Coronary artery (tissue), 2 donors: ENCODE measurements at regions not wholly inside any gene's neighbourhood (a gene's known extent, or its start where the extent isn't known, plus 50 kb on each side); places are given as distances from the start of the nearest gene placed in this dataset.

Experiments
- DNase-seq: peaks from one replicate; pipeline ENCODE4 v3.0.0-alpha.2; 2017; ENCODE audit warnings: low spot score
- H3K27ac ChIP-seq, 2 donors: fragments of 200-600 bp; sonication (generic); one replicate each; pipeline ENCODE4 v1.5.1; 2016 to 2019
- H3K4me3 ChIP-seq: fragments of 200-600 bp; sonication (generic); 2 replicates; pipeline ENCODE4 v1.5.1; 2016; ENCODE audit warnings: mild to moderate bottlenecking, moderate library complexity
- CTCF ChIP-seq: fragments of 200-600 bp; sonication (generic); IDR thresholded peaks from one replicate; pipeline ENCODE4 v1.5.1; 2019; ENCODE audit warnings: antibody characterized with exemption

GRCh38 chr5:5704352-5704751 lies 281.9 kb downstream of the ICE1 start:
- no peak for DNase-seq
- H3K4me3 ChIP-seq: no peak overlapping the region
- TF ChIP-seq CTCF: no peak
- no peak overlapping the region for H3K27ac ChIP-seq

- no peak for DNase-seq
- TF ChIP-seq CTCF: no peak
- Histone ChIP-seq H3K27ac (no peak overlapping the region), H3K4me3 (no peak overlapping the region)
Observed at GRCh38 chr5:5702934-5703333, 280.5 kb downstream of the ICE1 start.

- Histone ChIP-seq H3K27ac (no peak overlapping the region), H3K4me3 (no peak overlapping the region)
- TF ChIP-seq CTCF: no peak
- no peak for DNase-seq
Observed at GRCh38 chr5:5700549-5700948, 278.1 kb downstream of the ICE1 start.

- TF ChIP-seq CTCF: no peak
- DNase-seq: no peak
- Histone ChIP-seq H3K27ac (no peak overlapping the region), H3K4me3 (no peak overlapping the region)
Observed at GRCh38 chr5:5699062-5699461, 276.6 kb downstream of the ICE1 start.

GRCh38 chr5:5695266-5695665 lies 272.8 kb downstream of the ICE1 start:
- Histone ChIP-seq H3K4me3 (no peak overlapping the region), H3K27ac (no peak overlapping the region)
- no peak for TF ChIP-seq CTCF
- DNase-seq: no peak

- no peak for TF ChIP-seq CTCF
- DNase-seq: no peak
- Histone ChIP-seq H3K4me3 (no peak overlapping the region), H3K27ac (no peak overlapping the region)
Observed at GRCh38 chr5:5688925-5689310, 266.4 kb downstream of the ICE1 start.

DNA sequence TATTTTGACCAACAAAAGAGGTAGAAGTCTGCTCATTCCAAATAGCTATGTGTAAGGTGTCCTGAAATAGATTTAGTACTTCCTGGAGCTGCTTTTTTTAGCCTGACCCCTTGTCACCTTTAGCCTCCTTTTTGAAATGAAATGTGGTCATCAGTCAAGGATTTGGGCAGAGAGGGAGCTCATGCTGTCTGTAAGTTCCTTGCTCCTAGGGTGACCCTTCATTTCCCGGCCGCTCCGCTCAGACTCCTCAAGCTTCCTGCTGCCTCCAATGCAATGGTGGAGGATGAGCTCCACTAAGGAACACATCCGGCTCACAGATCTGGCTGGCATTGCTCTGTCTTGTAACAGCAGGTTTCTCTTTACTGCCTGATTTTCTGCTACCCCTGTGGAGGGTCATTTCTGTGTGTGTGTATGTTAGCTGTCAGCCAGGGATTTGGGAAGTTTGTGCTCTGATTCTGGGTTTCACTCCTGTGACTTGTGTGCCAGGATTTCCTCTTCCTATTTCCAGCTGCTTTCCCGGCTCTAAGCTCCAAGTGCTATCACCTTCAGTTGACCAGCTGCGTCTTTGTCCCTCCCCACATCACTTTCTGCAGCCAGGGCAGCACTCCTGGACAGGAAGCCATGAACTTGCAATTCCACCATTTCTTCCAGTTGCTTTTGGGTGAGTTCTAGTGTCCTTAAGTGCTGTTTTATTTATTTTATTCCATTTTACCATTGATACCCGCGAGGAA lies 265.9 kb downstream of the ICE1 start:
- no peak overlapping the region for H3K27ac ChIP-seq
- no peak overlapping the region for H3K4me3 ChIP-seq
- TF ChIP-seq CTCF: no peak

More for the DNA sequence above, 265.9 kb downstream of the ICE1 start:
- DNase-seq: no peak
